AG04449 (cell line): ENCODE measurements at regions not wholly inside any gene's neighbourhood (a gene's known extent, or its start where the extent isn't known, plus 50 kb on each side); places are given as distances from the start of the nearest gene placed in this dataset.

Experiments used
- CTCF ChIA-PET: fragments of 350-600 bp; formaldehyde crosslinking; extraction: SDS; loops from one replicate; lab custom pipeline; 2021; ENCODE audit warnings: antibody characterized with exemption; lab: Yijun Ruan, JAX
- POLR2A ChIA-PET: fragments of 400-600, 350-600 bp; formaldehyde crosslinking; extraction: SDS; loops from one replicate; lab custom pipeline; 2020; ENCODE audit warnings: antibody characterized with exemption, inconsistent platforms; lab: Yijun Ruan, JAX
- DNase-seq: peaks from one replicate; pipeline ENCODE4 v3.0.0-alpha.2; 2010; ENCODE audit warnings: low read depth, low spot score
- H3K4me3 ChIP-seq: 2 replicates; pipeline ENCODE4 v1.5.1; 2011; ENCODE audit warnings: low read depth, mild to moderate bottlenecking, control low read depth, low read length
- CTCF ChIP-seq: IDR thresholded peaks from one replicate; pipeline ENCODE4 v1.5.1; 2011; ENCODE audit warnings: mild to moderate bottlenecking, moderate library complexity, low read length, control low read depth, inconsistent platforms; ENCODE audit not compliant: insufficient read depth; ENCODE audit errors: missing control alignments

GRCh38 chr5:17690473-17690872 lies 56.2 kb downstream of the TAF11L14 start:
- ChIA-PET POLR2A (no interaction called here), CTCF (no interaction called here)
- no peak for DNase-seq
- H3K4me3 ChIP-seq: no peak overlapping the region
- TF ChIP-seq CTCF: no peak

- no peak for TF ChIP-seq CTCF
- no peak overlapping the region for H3K4me3 ChIP-seq
- DNase-seq: no peak
- ChIA-PET POLR2A (no interaction called here), CTCF (no interaction called here)
Measured at GRCh38 chr5:17691762-17692161, 57.5 kb downstream of the TAF11L14 start.

GRCh38 chr5:17694371-17694770 lies 60.1 kb downstream of the TAF11L14 start:
- ChIA-PET CTCF (no interaction called here), POLR2A (no interaction called here)
- no peak overlapping the region for H3K4me3 ChIP-seq
- DNase-seq: no peak
- TF ChIP-seq CTCF: no peak

GRCh38 chr5:17694914-17695313 lies 60.7 kb downstream of the TAF11L14 start:
- ChIA-PET CTCF (no interaction called here), POLR2A (no interaction called here)
- no peak for DNase-seq
- TF ChIP-seq CTCF: no peak
- H3K4me3 ChIP-seq: no peak overlapping the region

- CTCF ChIA-PET: no interaction called here
- DNase-seq: no peak
- no peak overlapping the region for H3K4me3 ChIP-seq
- no peak for TF ChIP-seq CTCF
- POLR2A ChIA-PET: no interaction called here
Measured at GRCh38 chr5:17696627-17697026, 62.4 kb downstream of the TAF11L14 start.

GRCh38 chr5:17697671-17698070 lies 63.4 kb downstream of the TAF11L14 start:
- CTCF ChIA-PET: no interaction called here
- no peak for DNase-seq
- POLR2A ChIA-PET: no interaction called here
- TF ChIP-seq CTCF: no peak
- H3K4me3 ChIP-seq: no peak overlapping the region
